ENCODE measurements at regions not wholly inside any gene's neighbourhood (a gene's known extent, or its start where the extent isn't known, plus 50 kb on each side); places are given as distances from the start of the nearest gene placed in this dataset.
A peak's percentile ranks its signal among the peaks of the same experiment; 100 is the strongest.

DNA sequence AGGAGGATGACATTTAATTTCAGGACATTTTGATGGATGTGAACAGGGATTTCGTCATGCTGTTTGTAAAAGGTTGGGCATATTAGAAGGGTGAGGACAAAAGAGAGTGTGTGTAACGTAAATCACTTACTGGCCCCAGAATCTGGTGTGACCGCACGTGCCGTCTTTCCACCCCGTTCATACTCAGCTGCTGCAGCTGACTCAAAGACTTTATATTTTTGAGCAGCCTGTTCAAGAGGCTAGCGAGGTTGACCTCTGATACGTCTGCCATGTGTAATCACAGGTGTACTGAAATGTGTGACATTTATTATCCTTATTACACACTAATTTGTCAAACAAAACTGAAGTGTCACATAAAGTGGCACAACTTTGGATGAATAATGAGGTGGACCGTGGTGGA lies 66.5 kb upstream of the ERRFI1 start:
- peaks cover 12% of the 10 kb centered on the region; the same call in 1 of the 2 replicates for H3K4me1 ChIP-seq (ENCODE audit: insufficient read depth, low read length)
- H3K27ac ChIP-seq (ENCODE audit: low read depth, low read length) = no peak overlapping the region
- 88% methylated on average over 9 of the region's 9 CpGs for WGBS
- no peaks in the 10 kb centered on the region for H3K27me3 ChIP-seq (ENCODE audit: insufficient read depth, low read length)
- H3K9me3 ChIP-seq (ENCODE audit: insufficient read depth, low read depth, low read length) = no peaks in the 10 kb centered on the region
- H3K9ac ChIP-seq (ENCODE audit: low read depth, low read length) = no peak overlapping the region
- no peaks in the 10 kb centered on the region for H3K36me3 ChIP-seq (ENCODE audit: insufficient read depth, low read length)
- no peak overlapping the region for H3K4me3 ChIP-seq (ENCODE audit: low read length)

DNA sequence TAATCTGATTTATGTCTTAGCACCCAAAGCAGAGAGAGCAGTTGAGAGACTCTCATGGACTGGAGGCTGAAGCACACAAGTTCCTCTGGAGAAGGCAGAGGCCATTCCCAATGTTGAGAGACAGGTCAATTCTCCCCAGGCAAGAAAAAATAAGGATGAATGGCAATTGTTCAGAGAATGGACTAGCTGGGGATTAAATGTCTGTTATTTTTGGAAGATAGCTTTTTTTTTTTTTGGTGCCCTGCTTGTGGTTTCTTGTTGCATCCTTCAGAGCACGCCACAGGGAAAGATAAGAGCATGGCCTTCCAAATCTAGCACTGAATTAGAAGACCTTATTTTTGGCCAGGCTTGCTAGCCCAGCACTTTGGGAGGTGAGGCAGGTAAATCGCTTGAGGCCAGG lies 65.6 kb upstream of the ERRFI1 start:
- no peak overlapping the region for H3K27ac ChIP-seq (ENCODE audit: low read depth, low read length)
- no peak overlapping the region for H3K9ac ChIP-seq (ENCODE audit: low read depth, low read length)
- WGBS = 98% methylated on average over 2 of the region's 2 CpGs
- H3K9me3 ChIP-seq (ENCODE audit: insufficient read depth, low read depth, low read length) = no peaks in the 10 kb centered on the region
- H3K4me1 ChIP-seq (ENCODE audit: insufficient read depth, low read length) = peaks cover 3% of the 10 kb centered on the region; the same call in 1 of the 2 replicates
- H3K4me3 ChIP-seq (ENCODE audit: low read length) = no peak overlapping the region
- no peaks in the 10 kb centered on the region for H3K36me3 ChIP-seq (ENCODE audit: insufficient read depth, low read length)
- H3K27me3 ChIP-seq (ENCODE audit: insufficient read depth, low read length) = no peaks in the 10 kb centered on the region

DNA sequence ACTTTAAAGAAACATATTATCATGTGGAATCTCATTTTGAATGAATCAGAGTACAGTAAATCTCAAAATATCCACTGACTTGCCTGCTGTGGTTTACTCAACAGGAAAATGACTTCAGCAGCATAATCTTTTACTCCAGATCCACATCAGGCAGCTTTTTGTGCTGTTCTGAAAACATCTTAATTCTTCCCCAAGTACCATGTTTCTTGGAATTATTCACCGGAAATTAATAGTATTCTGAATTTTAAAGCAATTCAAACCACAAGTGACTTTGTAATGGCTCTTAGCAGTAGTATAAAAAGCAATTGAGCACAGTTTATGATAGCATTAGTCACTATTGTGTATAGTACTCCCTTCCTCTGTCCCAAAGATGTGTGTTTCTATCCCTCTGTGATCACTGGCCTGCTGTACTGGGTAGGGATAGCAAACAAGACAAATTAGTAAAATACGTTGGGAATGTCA lies 64.2 kb upstream of the ERRFI1 start:
- H3K4me3 ChIP-seq (ENCODE audit: low read length) = no peak overlapping the region

DNA sequence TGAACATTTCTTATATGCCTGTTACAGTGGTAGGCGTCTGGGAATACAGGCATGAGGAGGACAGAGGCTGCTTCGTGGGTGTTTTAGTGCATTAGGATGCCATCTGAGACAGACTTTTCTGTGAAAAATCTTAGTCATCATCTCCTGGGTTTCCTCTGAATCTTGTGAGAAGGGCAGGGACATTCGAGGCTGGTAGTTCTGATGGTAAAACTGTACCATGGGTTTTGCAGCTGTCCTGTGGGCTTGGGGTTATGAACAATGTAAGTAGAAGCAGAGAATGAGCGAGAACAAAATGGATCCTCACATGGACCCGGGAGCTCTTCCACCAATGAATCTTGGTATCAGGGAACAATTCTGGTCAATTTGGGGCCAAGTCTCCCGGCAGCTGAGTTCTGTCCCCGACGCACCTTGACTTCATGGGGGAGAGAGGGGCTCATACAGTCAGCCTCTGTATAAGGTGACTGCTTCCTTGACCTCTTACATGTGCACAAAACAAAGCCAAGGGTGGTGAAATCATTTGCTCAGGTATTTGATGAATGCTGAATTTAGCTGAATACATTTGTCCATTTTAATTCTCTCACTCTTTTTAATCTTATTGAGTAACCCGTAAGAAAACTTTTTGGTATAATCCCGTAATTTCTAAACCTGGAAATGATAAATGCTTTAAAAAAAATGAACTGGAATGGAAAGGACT lies 63.6 kb upstream of the ERRFI1 start:
- 91% methylated on average over 8 of the region's 10 CpGs for WGBS
- H3K27ac ChIP-seq (ENCODE audit: low read depth, low read length) = no peak overlapping the region
- H3K36me3 ChIP-seq (ENCODE audit: insufficient read depth, low read length) = no peaks in the 10 kb centered on the region
- H3K9ac ChIP-seq (ENCODE audit: low read depth, low read length) = no peak overlapping the region
- H3K4me1 ChIP-seq (ENCODE audit: insufficient read depth, low read length) = no peaks in the 10 kb centered on the region
- H3K9me3 ChIP-seq (ENCODE audit: insufficient read depth, low read depth, low read length) = no peaks in the 10 kb centered on the region
- H3K4me3 ChIP-seq (ENCODE audit: low read length) = no peak overlapping the region
- no peaks in the 10 kb centered on the region for H3K27me3 ChIP-seq (ENCODE audit: insufficient read depth, low read length)

More for the DNA sequence above, 64.2 kb upstream of the ERRFI1 start:
- no peaks in the 10 kb centered on the region for H3K4me1 ChIP-seq (ENCODE audit: insufficient read depth, low read length)
- no peak overlapping the region for H3K27ac ChIP-seq (ENCODE audit: low read depth, low read length)
- no peaks in the 10 kb centered on the region for H3K9me3 ChIP-seq (ENCODE audit: insufficient read depth, low read depth, low read length)
- H3K27me3 ChIP-seq (ENCODE audit: insufficient read depth, low read length) = no peaks in the 10 kb centered on the region
- 86% methylated on average over 2 of the region's 2 CpGs for WGBS
- no peak overlapping the region for H3K9ac ChIP-seq (ENCODE audit: low read depth, low read length)
- H3K36me3 ChIP-seq (ENCODE audit: insufficient read depth, low read length) = no peaks in the 10 kb centered on the region

DNA sequence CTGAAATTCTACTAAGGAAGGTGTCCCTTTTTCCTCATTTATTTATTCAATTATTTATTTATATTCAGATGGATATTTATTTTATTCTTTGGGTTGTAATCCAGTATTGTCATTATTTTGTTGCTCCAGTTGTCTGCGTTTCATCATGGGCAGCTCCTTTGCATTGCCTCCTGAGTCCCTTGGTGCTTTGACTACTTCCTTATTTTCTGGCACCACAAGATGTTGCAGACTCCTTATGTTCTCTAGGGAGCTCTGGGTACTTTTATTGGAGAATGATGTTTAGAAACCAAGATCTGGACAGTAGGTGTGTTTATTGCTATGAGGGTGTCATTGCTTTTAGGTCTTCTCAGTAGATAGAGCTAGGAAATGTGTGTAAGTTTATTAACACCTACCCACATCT lies 59.9 kb upstream of the ERRFI1 start:
- H3K9ac ChIP-seq (ENCODE audit: low read depth, low read length) = no peak overlapping the region
- H3K27me3 ChIP-seq (ENCODE audit: insufficient read depth, low read length) = no peaks in the 10 kb centered on the region
- WGBS = 95% methylated on average over 1 of the region's 1 CpG
- H3K27ac ChIP-seq (ENCODE audit: low read depth, low read length) = no peak overlapping the region
- H3K4me3 ChIP-seq (ENCODE audit: low read length) = no peak overlapping the region
- H3K4me1 ChIP-seq (ENCODE audit: insufficient read depth, low read length) = peaks cover 6% of the 10 kb centered on the region; the same call in 1 of the 2 replicates
- H3K36me3 ChIP-seq (ENCODE audit: insufficient read depth, low read length) = no peaks in the 10 kb centered on the region
- no peaks in the 10 kb centered on the region for H3K9me3 ChIP-seq (ENCODE audit: insufficient read depth, low read depth, low read length)

DNA sequence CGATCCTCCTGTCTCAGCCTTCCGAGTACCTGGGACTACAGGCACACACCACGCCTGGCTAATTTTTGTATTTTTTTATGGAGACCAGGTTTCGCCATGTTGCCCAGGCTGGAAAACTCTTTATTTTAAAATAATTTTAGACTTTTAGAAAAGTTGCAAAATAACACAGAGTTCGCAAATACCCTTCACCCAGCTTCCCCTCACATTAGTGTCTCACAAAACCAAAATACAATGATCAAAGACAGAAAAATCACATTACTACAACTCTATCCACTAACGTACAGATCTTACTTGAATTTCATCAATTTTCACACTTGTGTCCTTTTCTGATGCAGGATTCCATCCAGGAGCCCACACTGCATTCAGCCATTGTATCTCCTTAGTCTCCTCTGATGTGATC lies 58.8 kb upstream of the ERRFI1 start:
- no peak overlapping the region for H3K27ac ChIP-seq (ENCODE audit: low read depth, low read length)
- no peaks in the 10 kb centered on the region for H3K36me3 ChIP-seq (ENCODE audit: insufficient read depth, low read length)
- H3K4me3 ChIP-seq (ENCODE audit: low read length) = no peak overlapping the region
- peaks cover 6% of the 10 kb centered on the region; the same call in 1 of the 2 replicates for H3K4me1 ChIP-seq (ENCODE audit: insufficient read depth, low read length)
- H3K9me3 ChIP-seq (ENCODE audit: insufficient read depth, low read depth, low read length) = no peaks in the 10 kb centered on the region
- no peak overlapping the region for H3K9ac ChIP-seq (ENCODE audit: low read depth, low read length)
- H3K27me3 ChIP-seq (ENCODE audit: insufficient read depth, low read length) = no peaks in the 10 kb centered on the region
- WGBS = 91% methylated on average over 6 of the region's 6 CpGs

DNA sequence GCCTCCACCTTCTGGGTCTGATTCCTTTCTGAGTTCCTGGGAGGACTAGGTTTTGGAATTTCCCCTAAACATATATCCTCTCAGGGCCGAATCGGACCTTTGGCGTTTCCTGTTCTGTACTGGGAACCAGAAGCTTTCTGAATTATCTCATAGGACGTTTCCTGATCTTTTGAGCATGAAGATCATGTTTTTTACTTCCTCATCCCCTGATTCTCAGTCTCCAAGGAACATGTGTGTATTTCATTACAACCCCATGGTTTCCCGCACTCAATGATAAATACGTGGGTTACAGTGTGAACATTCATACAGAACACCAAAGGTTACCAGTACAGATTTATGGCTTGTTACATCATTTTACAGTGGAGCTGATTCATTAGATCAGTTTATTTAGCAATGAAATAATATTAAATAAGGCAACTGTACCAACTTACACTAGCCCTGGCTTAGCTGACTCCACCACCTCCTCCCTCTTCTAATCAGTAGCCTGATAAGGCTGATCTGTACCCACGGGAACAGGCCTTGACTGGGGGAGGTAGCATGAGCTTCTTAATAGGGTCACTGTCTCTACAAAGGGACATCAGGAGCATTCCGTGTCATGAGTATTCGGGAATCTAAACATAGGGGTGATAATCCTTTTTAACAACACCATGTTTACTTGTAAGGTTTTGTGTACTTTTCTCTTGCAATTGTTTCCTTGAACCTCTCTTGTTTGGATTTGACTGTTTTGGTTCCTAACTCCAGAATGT lies 57.8 kb upstream of the ERRFI1 start:
- Histone ChIP-seq H3K4me3 (ENCODE audit: low read length) (no peak overlapping the region), H3K36me3 (ENCODE audit: insufficient read depth, low read length) (no peaks in the 10 kb centered on the region), H3K9ac (ENCODE audit: low read depth, low read length) (no peak overlapping the region), H3K4me1 (ENCODE audit: insufficient read depth, low read length) (peaks cover 6% of the 10 kb centered on the region; the same call in 1 of the 2 replicates), H3K27ac (ENCODE audit: low read depth, low read length) (peak overlapping the region; percentile 14; the same call in 1 of the 2 replicates), H3K27me3 (ENCODE audit: insufficient read depth, low read length) (no peaks in the 10 kb centered on the region), H3K9me3 (ENCODE audit: insufficient read depth, low read depth, low read length) (no peaks in the 10 kb centered on the region)
- 82% methylated on average over 9 of the region's 9 CpGs for WGBS

DNA sequence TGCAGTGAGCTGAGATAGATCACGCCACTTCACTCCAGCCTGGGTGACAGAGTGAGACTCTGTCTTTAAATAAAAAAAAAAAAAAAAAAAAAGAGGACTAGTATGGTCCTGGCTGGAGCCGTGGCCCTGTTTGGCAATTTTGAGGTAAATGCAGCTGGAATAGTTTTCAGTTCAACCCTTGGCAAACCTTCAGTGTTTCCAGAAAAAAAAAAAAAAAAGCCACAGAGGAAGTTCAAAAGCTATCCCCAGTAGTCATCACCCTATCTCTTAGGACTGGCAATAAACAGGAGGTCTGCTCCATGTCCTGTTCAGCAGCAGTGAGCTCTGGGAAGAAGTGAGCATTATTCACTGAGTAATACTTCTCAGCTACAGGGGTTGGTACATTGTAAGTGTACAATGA lies 56.8 kb upstream of the ERRFI1 start:
- Histone ChIP-seq H3K27me3 (ENCODE audit: insufficient read depth, low read length) (no peaks in the 10 kb centered on the region), H3K9ac (ENCODE audit: low read depth, low read length) (no peak overlapping the region), H3K27ac (ENCODE audit: low read depth, low read length) (no peak overlapping the region), H3K4me1 (ENCODE audit: insufficient read depth, low read length) (peaks cover 15% of the 10 kb centered on the region; the same call in 1 of the 2 replicates), H3K36me3 (ENCODE audit: insufficient read depth, low read length) (no peaks in the 10 kb centered on the region), H3K9me3 (ENCODE audit: insufficient read depth, low read depth, low read length) (no peaks in the 10 kb centered on the region), H3K4me3 (ENCODE audit: low read length) (no peak overlapping the region)
- WGBS = 87% methylated on average over 2 of the region's 2 CpGs

DNA sequence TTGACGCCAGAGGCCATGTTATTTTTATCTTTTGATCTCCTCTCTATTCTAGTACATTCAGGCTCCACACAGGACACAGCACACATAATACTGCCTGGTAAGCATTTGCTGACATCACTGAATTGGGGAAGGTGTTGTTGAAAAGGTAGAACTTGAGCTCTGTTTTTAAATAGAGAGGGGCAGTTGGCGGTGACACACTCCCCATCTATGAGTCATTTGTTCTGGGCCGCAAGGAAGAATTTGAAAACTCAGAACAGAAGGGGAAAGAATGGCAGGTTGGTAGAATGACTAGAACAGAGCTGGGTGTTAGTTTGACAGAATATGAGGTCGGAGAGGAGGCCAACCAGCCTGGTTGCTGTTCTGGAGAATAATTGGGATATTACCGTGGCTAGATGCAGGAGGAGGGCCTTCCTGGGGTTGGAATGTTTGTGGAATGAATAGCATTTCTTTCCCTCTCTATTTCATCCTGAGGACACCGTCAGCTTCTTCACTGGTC lies 52.1 kb upstream of the ERRFI1 start:
- Histone ChIP-seq H3K9me3 (ENCODE audit: insufficient read depth, low read depth, low read length) (no peaks in the 10 kb centered on the region), H3K4me1 (ENCODE audit: insufficient read depth, low read length) (peaks cover 28% of the 10 kb centered on the region), H3K4me3 (ENCODE audit: low read length) (no peak overlapping the region), H3K27me3 (ENCODE audit: insufficient read depth, low read length) (no peaks in the 10 kb centered on the region), H3K9ac (ENCODE audit: low read depth, low read length) (no peak overlapping the region), H3K36me3 (ENCODE audit: insufficient read depth, low read length) (no peaks in the 10 kb centered on the region), H3K27ac (ENCODE audit: low read depth, low read length) (no peak overlapping the region)
- 60% methylated on average over 6 of the region's 6 CpGs for WGBS

DNA sequence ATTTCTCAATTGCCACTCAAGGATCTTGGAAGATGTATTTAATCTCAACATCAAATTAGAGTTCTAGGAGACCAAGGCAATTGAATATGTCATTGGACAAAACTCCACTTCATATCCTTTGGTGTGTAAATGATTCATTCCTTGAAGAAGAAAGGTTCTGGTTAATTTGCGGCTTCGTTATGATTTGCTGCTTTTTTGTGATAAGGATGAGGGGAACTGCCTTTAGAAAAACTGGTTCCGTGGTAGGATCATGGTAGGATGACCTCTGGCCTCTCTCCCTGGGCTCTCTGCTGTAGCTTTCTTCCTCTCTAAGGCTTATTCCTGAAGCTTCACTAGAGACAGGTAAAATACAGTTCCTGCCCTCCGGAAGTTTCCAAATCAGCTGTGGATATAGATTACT lies 51.5 kb upstream of the ERRFI1 start:
- no peaks in the 10 kb centered on the region for H3K27me3 ChIP-seq (ENCODE audit: insufficient read depth, low read length)
- peaks cover 28% of the 10 kb centered on the region for H3K4me1 ChIP-seq (ENCODE audit: insufficient read depth, low read length)
- no peak overlapping the region for H3K27ac ChIP-seq (ENCODE audit: low read depth, low read length)
- no peak overlapping the region for H3K4me3 ChIP-seq (ENCODE audit: low read length)
- no peaks in the 10 kb centered on the region for H3K36me3 ChIP-seq (ENCODE audit: insufficient read depth, low read length)
- no peak overlapping the region for H3K9ac ChIP-seq (ENCODE audit: low read depth, low read length)
- H3K9me3 ChIP-seq (ENCODE audit: insufficient read depth, low read depth, low read length) = no peaks in the 10 kb centered on the region
- 83% methylated on average over 4 of the region's 4 CpGs for WGBS

DNA sequence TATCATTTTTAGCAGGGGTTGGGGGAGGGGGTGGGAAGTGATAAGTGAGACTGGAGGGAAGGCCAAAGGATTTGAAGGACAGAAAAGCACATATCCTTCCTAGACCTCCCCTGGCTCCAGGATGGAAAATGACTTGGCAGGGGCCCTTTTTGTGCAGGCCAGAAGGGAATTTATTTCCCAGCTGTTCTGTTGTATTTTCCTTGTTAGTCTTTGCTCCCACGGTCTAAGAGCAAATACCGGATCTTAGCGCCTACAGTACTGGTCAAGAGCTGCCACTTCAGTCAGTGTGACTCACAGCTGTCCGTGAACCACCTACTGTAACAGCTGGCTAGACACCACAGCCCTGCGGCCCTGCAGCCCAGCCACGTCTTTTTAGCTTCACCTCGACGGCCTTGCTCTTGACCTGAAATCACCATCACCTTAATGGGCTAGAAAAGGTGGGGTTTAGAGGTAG lies 51.0 kb upstream of the ERRFI1 start:
- no peak overlapping the region for H3K27ac ChIP-seq (ENCODE audit: low read depth, low read length)
- H3K27me3 ChIP-seq (ENCODE audit: insufficient read depth, low read length) = no peaks in the 10 kb centered on the region
- no peak overlapping the region for H3K4me3 ChIP-seq (ENCODE audit: low read length)
- peaks cover 28% of the 10 kb centered on the region for H3K4me1 ChIP-seq (ENCODE audit: insufficient read depth, low read length)
- no peaks in the 10 kb centered on the region for H3K36me3 ChIP-seq (ENCODE audit: insufficient read depth, low read length)
- WGBS = 70% methylated on average over 6 of the region's 8 CpGs
- no peaks in the 10 kb centered on the region for H3K9me3 ChIP-seq (ENCODE audit: insufficient read depth, low read depth, low read length)
- H3K9ac ChIP-seq (ENCODE audit: low read depth, low read length) = no peak overlapping the region

Data from HUES64 (cell line).